ENCODE measurements at regions not wholly inside any gene's neighbourhood (a gene's known extent, or its start where the extent isn't known, plus 50 kb on each side); places are given as distances from the start of the nearest gene placed in this dataset.

DNA sequence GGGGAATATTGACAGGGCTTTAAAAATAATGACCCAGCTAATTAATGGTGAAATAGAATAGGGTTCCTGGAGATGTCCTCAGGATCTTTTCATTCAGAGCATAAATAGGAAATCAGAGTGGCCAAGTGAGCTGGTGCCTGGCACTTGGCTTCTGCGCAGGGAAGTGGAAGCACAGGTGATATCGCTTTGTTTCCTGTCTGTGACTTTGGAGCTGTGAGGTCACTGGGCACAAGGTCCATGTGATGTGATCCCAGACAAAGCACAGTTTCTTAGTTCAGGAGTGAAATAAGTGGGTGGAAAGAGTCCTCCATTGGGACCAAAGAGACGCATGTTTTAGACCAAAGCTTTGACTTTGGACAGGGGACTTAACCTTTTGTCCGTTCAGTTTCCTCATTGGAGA lies 338.3 kb downstream of the CYRIA start:
- TF ChIP-seq, protein P1, sequence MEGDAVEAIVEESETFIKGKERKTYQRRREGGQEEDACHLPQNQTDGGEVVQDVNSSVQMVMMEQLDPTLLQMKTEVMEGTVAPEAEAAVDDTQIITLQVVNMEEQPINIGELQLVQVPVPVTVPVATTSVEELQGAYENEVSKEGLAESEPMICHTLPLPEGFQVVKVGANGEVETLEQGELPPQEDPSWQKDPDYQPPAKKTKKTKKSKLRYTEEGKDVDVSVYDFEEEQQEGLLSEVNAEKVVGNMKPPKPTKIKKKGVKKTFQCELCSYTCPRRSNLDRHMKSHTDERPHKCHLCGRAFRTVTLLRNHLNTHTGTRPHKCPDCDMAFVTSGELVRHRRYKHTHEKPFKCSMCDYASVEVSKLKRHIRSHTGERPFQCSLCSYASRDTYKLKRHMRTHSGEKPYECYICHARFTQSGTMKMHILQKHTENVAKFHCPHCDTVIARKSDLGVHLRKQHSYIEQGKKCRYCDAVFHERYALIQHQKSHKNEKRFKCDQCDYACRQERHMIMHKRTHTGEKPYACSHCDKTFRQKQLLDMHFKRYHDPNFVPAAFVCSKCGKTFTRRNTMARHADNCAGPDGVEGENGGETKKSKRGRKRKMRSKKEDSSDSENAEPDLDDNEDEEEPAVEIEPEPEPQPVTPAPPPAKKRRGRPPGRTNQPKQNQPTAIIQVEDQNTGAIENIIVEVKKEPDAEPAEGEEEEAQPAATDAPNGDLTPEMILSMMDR (IDR thresholded peaks at IDR 0.05), result no peak
- no peak for TF ChIP-seq ZFX (IDR thresholded peaks at IDR 0.05; ENCODE audit: borderline replicate concordance)
- no peak overlapping the region for H3K27ac ChIP-seq

DNA sequence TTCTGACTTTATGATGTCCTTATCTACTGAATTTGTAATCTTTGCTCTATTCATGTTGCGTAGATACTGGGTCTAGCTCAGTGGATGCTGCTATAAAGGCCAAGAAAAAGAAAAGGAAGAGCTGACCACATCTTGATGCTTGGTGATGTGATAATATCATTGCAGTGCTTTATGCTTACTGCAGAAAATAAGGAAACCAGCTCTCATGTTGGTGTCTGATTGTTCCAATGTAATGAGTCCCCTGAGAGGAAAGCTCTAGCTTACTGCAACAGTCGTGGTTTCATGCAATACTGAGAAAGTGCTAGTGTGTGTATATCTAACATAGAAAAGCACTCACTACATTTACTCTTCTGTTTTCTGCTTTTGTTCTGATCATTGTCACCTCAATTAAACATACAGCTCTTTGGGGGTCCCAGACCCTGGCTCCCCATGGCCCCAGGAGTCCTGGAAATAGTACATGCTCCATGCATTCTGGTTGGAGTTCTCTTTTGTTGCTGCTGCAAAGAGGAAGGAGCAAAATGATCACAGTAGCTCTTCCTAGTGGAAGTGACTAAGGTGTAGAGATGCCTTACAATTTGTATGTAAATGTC lies 338.8 kb downstream of the CYRIA start:
- no peak overlapping the region for H3K27ac ChIP-seq
- TF ChIP-seq, protein P1 (IDR thresholded peaks at IDR 0.05), result no peak

DNA sequence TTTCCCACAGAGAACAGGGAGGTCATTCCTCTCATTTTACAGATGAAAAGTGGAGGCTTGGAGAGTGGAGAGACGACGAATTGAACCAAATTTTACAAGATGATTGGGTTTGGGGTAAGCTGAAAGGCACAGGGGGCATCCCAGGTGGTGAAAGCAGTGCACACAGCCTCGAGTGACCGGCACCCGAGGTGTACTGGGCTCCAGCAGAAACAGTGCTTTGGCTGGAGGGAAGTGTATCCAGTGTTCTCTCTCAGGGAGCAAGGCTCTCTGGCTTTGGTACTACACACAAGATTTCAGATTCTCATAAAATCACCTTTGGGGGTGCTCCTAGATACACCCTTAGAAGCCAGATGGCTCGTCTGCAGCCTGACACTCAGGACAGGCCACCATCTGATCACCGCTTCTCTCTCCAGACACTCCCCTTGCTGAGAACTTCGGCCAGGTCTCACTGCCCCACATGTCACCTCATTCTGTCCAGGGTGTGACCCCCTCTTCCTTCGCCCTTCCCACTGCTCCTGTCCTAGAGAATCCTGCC lies 339.6 kb downstream of the CYRIA start:
- TF ChIP-seq, protein P1 (IDR thresholded peaks at IDR 0.05), result no peak
- no peak for TF ChIP-seq ZFX (IDR thresholded peaks at IDR 0.05; ENCODE audit: borderline replicate concordance)
- no peak overlapping the region for H3K27ac ChIP-seq

DNA sequence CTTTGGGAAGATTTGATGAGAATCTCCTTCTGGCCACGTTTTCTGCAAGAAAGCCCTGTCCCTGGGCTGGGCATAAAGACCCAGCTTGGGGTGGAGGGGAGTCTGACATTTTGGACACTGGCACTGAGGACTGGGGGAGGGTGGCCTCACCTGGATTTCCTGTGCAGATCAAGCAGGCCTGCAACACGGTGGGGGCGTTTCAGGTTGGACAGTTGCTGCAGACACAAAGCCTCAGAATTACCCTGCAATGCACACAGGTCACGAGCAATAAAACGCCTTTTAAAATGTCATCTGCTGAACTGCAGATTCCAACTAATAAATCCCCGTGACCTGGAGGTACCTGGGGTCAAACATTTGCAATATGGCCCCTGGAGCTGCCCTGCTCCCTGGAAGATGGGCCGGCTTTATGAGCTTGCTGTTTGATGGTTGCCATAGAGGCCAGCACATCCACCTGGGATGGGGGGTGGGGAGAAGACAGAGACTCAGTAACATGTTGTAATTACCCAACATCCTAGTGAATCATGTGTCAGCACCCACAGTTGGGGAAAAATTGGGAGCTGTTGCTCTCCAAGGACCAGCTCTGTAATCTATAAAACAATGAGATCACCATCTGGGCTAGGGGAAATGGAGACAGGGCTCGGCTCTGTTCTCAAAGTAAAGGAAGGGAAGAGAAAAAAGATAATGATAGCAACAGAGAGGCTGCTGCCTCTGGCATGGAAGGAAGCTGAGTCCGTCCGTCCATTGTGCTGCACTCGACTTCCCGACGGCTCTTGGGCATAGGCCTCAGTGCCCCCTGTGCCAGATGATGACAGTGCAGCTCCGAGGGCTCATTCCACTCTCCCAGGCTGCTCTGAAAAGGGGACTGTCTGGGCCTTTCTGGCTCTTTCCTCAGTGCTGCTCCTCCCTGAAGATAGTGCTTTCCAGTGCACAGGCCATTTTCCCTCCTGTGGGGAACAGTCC lies 340.3 kb downstream of the CYRIA start:
- H3K27ac ChIP-seq, result no peak overlapping the region
- no peak for TF ChIP-seq ZFX (IDR thresholded peaks at IDR 0.05; ENCODE audit: borderline replicate concordance)
- TF ChIP-seq, protein P1 (IDR thresholded peaks at IDR 0.05), result no peak

DNA sequence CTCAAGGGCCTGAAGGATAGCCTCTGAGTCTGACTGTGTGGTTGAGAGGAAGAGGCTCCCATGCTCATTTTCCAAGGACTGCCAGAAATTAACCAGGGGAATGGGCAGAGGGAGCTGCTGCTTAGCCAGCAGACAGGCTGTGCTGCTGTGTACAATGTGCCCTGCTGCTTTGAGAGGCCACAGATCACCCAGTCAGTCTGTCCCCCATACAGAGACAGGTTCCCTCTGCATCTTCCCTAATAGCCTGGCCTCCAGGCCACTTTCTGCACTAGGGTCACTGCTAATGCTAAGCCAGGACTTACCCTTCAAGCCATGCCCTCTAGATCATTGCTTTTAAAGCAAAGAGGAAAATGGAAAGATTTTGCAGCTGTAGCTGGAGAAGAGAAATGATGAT lies 341.1 kb downstream of the CYRIA start:
- TF ChIP-seq, protein P1 (IDR thresholded peaks at IDR 0.05), result no peak
- TF ChIP-seq ZFX (IDR thresholded peaks at IDR 0.05; ENCODE audit: borderline replicate concordance), result no peak
- no peak overlapping the region for H3K27ac ChIP-seq

DNA sequence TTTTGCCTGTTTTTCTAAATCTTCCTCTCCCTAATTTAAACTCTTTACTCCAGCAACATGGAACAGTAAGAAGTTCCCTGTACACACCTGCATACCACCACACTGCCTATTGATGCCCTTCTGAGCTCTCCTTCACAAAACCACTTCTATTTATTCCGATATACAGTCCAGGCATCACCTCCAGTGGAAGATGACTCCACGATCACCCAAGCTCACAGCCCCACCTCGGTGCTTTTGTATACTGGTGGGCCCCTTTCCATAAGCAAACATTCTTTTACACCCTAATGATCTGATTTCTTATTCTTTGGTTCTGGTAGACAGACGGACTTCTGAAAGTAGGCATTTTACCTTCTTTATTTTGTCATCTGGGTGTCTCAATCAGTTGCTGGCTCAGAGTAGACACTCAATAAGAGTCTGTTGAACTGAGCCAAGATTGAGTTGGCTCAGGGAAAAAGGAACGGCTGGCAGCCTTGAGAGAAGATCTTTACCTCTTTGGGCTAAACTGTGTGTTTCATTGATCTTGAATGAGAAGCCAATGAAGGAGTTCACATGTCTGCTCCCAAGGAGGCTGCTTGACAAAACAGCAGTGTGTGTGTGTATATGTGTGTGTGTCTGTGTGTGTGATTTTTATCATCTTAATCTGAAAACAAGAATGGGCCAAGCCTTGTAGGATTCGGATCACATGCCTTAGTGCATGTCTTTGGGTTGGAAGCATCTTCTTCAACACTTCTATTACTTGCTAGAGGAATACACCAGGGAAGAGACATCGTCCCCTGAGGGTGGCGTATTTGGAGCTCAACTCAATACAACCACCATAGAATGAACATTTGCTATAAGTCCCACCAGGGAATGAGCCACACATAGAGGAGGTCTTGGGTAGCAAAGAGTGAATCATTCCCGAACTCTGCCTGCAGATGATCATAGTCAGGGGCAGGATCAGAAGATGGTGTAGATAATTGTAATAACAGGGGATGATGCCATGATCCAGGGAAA lies 341.8 kb downstream of the CYRIA start:
- TF ChIP-seq, protein P1 (IDR thresholded peaks at IDR 0.05), result no peak
- TF ChIP-seq ZFX (IDR thresholded peaks at IDR 0.05; ENCODE audit: borderline replicate concordance), result no peak
- H3K27ac ChIP-seq, result no peak overlapping the region

Data from 22Rv1 (cell line).